ENCODE measurements at regions not wholly inside any gene's neighbourhood (a gene's known extent, or its start where the extent isn't known, plus 50 kb on each side); places are given as distances from the start of the nearest gene placed in this dataset.

DNA sequence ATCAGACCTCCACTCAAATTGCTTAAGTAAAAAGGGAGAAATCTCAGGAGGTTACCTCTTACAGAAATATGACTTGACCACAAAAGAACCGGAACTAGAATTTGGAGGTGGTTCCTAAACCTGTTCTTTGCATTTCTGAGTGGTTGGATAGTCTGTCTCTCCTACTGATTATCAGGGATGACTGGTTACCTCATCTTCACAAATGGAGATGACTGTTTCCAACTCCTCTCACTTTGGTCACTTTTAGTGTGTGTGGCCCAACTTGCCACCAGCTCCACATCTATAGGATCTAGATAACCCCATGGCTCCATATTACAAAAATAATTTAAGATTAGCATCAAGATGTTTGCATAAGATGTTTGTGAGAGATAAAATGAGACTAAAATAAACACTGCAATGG lies 95.5 kb downstream of the CCDC71L start:
- TF ChIP-seq POLR2A (IDR thresholded peaks at IDR 0.05; ENCODE audit: low read length), result no peak
- TF ChIP-seq GATA1 (IDR thresholded peaks at IDR 0.05; ENCODE audit: low read depth, low read length), result no peak

Measured in erythroblast (primary cell).